ENCODE measurements at regions not wholly inside any gene's neighbourhood (a gene's known extent, or its start where the extent isn't known, plus 50 kb on each side); places are given as distances from the start of the nearest gene placed in this dataset.

- TF ChIP-seq CTCF (IDR thresholded peaks at IDR 0.05; ENCODE audit: poor library complexity) (no peak), EZH2phosphoT487 (IDR thresholded peaks at IDR 0.05; ENCODE audit: low read depth, severe bottlenecking, unreplicated experiment) (no peak)
Observed at GRCh38 chr15:62821384-62822131, 221.0 kb upstream of the TPM1 start.
